ENCODE measurements at regions not wholly inside any gene's neighbourhood (a gene's known extent, or its start where the extent isn't known, plus 50 kb on each side); places are given as distances from the start of the nearest gene placed in this dataset.

DNA sequence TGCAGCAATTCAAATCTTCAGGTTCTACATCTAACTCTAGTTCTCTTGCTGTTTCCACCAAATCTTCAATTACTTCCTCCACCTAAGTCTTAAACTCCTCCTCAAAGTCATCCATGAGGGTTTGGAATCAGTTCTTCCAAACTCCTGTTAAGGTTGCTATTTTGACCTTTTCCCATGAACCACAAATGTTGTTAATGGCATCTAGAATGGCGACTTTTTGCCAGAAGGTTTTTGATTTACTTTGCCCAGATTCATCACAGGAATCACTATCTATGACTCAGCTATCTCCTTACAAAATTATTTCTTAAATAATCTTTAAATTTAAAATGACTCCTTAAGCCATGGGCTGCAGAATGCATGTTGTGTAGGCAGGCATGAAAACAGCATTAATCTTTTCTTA lies 368.9 kb upstream of the TNP1 start:
- H3K4me1 ChIP-seq (ENCODE audit: control insufficient read depth, insufficient read depth, low read length) = no peaks in the 10 kb centered on the region
- H3K27ac ChIP-seq (ENCODE audit: low read length) = no peak overlapping the region
- H3K27me3 ChIP-seq (ENCODE audit: control insufficient read depth, insufficient read depth, low read length) = no peaks in the 10 kb centered on the region
- H3K9me3 ChIP-seq (ENCODE audit: control insufficient read depth, insufficient read depth, low read length) = no peaks in the 10 kb centered on the region
- DNase-seq (ENCODE audit: low read depth, low spot score) = no peak
- no peak overlapping the region for H3K4me3 ChIP-seq (ENCODE audit: low read length)
- WGBS (ENCODE audit: insufficient coverage, insufficient read length) = no CpG with 5 or more reads among the region's 1 CpG
- no peaks in the 10 kb centered on the region for H3K36me3 ChIP-seq (ENCODE audit: control insufficient read depth, insufficient read depth, low read length)

DNA sequence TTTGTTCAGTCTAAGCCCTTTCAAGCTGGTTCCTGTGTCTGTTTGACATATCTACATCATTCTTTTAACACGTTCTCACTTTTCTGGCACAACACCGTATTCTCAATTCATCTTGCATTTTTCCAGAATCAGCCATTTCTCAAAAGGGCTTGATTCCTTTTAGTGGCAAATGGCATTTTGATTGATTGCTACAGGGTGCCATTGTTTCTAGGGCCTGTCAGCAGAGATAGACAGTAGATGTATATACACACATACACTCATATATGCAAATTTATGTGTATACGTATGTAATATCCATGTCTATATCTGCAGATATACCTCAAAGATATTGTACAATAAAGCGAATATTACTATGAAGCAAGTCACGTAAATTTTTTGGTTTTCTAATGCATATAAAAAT lies 367.9 kb upstream of the TNP1 start:
- WGBS (ENCODE audit: insufficient coverage, insufficient read length) = 100% methylated on average over 2 of the region's 5 CpGs
- H3K27ac ChIP-seq (ENCODE audit: low read length) = no peak overlapping the region
- H3K9me3 ChIP-seq (ENCODE audit: control insufficient read depth, insufficient read depth, low read length) = no peaks in the 10 kb centered on the region
- no peaks in the 10 kb centered on the region for H3K4me1 ChIP-seq (ENCODE audit: control insufficient read depth, insufficient read depth, low read length)
- no peaks in the 10 kb centered on the region for H3K36me3 ChIP-seq (ENCODE audit: control insufficient read depth, insufficient read depth, low read length)
- DNase-seq (ENCODE audit: low read depth, low spot score) = no peak
- H3K27me3 ChIP-seq (ENCODE audit: control insufficient read depth, insufficient read depth, low read length) = no peaks in the 10 kb centered on the region
- H3K4me3 ChIP-seq (ENCODE audit: low read length) = no peak overlapping the region

DNA sequence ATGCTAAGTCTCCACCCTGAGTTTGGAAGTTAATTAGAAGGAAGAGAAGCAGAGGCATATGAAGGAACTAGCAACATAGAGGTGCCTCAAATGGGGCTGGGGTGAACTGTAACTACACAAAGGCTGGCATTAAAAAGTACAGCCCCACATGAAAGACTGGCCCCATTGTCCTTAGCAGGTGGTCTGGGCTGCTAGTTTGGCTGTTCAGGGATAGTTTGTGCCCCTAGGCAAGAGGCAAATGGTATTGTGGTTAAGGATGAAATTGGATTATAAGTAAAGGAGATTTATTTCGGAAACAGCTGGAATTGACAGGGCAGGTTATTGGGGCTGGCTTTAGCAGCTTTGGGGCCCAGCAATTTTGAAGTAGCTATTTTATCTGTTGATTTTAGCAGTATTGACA lies 365.7 kb upstream of the TNP1 start:
- H3K4me3 ChIP-seq (ENCODE audit: low read length) = no peak overlapping the region
- DNase-seq (ENCODE audit: low read depth, low spot score) = no peak
- no peak overlapping the region for H3K27ac ChIP-seq (ENCODE audit: low read length)
- 100% methylated on average over 1 of the region's 1 CpG for WGBS (ENCODE audit: insufficient coverage, insufficient read length)
- no peaks in the 10 kb centered on the region for H3K36me3 ChIP-seq (ENCODE audit: control insufficient read depth, insufficient read depth, low read length)
- no peaks in the 10 kb centered on the region for H3K9me3 ChIP-seq (ENCODE audit: control insufficient read depth, insufficient read depth, low read length)
- no peaks in the 10 kb centered on the region for H3K27me3 ChIP-seq (ENCODE audit: control insufficient read depth, insufficient read depth, low read length)
- H3K4me1 ChIP-seq (ENCODE audit: control insufficient read depth, insufficient read depth, low read length) = no peaks in the 10 kb centered on the region

- H3K27ac ChIP-seq (ENCODE audit: low read length) = no peak overlapping the region
- H3K4me3 ChIP-seq (ENCODE audit: low read length) = no peak overlapping the region
- WGBS (ENCODE audit: insufficient coverage, insufficient read length) = no CpG with 5 or more reads among the region's 8 CpGs
- no peaks in the 10 kb centered on the region for H3K4me1 ChIP-seq (ENCODE audit: control insufficient read depth, insufficient read depth, low read length)
- no peaks in the 10 kb centered on the region for H3K9me3 ChIP-seq (ENCODE audit: control insufficient read depth, insufficient read depth, low read length)
- H3K36me3 ChIP-seq (ENCODE audit: control insufficient read depth, insufficient read depth, low read length) = no peaks in the 10 kb centered on the region
- DNase-seq (ENCODE audit: low read depth, low spot score) = no peak
- H3K27me3 ChIP-seq (ENCODE audit: control insufficient read depth, insufficient read depth, low read length) = no peaks in the 10 kb centered on the region
Measured at GRCh38 chr2:217223222-217223930, 363.5 kb upstream of the TNP1 start.

DNA sequence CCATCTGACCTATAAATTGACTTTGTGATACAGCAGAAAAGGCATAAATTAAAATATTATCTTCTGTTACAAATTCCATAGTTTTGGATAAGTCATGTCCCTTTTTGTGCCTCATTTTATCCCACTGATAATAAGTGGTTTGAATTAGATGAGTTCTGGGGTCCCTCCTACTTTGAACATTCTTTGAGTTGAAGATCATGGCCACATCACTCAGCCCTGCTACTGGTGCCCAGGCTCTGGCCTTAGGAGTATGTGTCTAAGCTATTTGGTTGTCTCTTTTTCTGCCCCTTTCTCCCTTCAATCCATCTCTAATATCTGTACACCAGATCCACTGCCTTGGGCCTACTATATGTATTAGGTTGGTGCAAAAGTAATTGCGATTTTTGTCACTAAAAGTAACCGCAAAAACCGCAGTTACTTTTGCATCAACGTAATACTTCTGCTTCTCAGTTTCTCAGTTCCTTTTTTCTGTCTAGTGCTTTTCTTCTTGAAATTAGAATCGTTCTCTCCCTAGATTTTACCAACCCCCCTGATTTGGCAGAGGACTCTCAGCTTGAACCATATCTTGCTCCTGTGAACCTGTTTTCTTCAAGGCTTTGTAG lies 362.5 kb upstream of the TNP1 start:
- Histone ChIP-seq H3K9me3 (ENCODE audit: control insufficient read depth, insufficient read depth, low read length) (no peaks in the 10 kb centered on the region), H3K36me3 (ENCODE audit: control insufficient read depth, insufficient read depth, low read length) (no peaks in the 10 kb centered on the region), H3K27me3 (ENCODE audit: control insufficient read depth, insufficient read depth, low read length) (no peaks in the 10 kb centered on the region), H3K4me1 (ENCODE audit: control insufficient read depth, insufficient read depth, low read length) (no peaks in the 10 kb centered on the region), H3K27ac (ENCODE audit: low read length) (no peak overlapping the region), H3K4me3 (ENCODE audit: low read length) (no peak overlapping the region)
- DNase-seq (ENCODE audit: low read depth, low spot score) = no peak
- WGBS (ENCODE audit: insufficient coverage, insufficient read length) = no CpG with 5 or more reads among the region's 5 CpGs

GRCh38 chr2:217220228-217221013 lies 360.6 kb upstream of the TNP1 start:
- H3K27me3 ChIP-seq (ENCODE audit: control insufficient read depth, insufficient read depth, low read length) = no peaks in the 10 kb centered on the region
- H3K9me3 ChIP-seq (ENCODE audit: control insufficient read depth, insufficient read depth, low read length) = no peaks in the 10 kb centered on the region
- no peak overlapping the region for H3K4me3 ChIP-seq (ENCODE audit: low read length)
- WGBS (ENCODE audit: insufficient coverage, insufficient read length) = no CpG with 5 or more reads among the region's 5 CpGs
- no peak overlapping the region for H3K27ac ChIP-seq (ENCODE audit: low read length)
- no peak for DNase-seq (ENCODE audit: low read depth, low spot score)
- no peaks in the 10 kb centered on the region for H3K36me3 ChIP-seq (ENCODE audit: control insufficient read depth, insufficient read depth, low read length)
- H3K4me1 ChIP-seq (ENCODE audit: control insufficient read depth, insufficient read depth, low read length) = no peaks in the 10 kb centered on the region

GRCh38 chr2:217219164-217219520 lies 359.3 kb upstream of the TNP1 start:
- Histone ChIP-seq H3K9me3 (ENCODE audit: control insufficient read depth, insufficient read depth, low read length) (no peaks in the 10 kb centered on the region), H3K36me3 (ENCODE audit: control insufficient read depth, insufficient read depth, low read length) (no peaks in the 10 kb centered on the region), H3K4me1 (ENCODE audit: control insufficient read depth, insufficient read depth, low read length) (no peaks in the 10 kb centered on the region), H3K4me3 (ENCODE audit: low read length) (no peak overlapping the region), H3K27me3 (ENCODE audit: control insufficient read depth, insufficient read depth, low read length) (no peaks in the 10 kb centered on the region), H3K27ac (ENCODE audit: low read length) (no peak overlapping the region)
- WGBS (ENCODE audit: insufficient coverage, insufficient read length) = no CpG with 5 or more reads among the region's 2 CpGs
- no peak for DNase-seq (ENCODE audit: low read depth, low spot score)

DNA sequence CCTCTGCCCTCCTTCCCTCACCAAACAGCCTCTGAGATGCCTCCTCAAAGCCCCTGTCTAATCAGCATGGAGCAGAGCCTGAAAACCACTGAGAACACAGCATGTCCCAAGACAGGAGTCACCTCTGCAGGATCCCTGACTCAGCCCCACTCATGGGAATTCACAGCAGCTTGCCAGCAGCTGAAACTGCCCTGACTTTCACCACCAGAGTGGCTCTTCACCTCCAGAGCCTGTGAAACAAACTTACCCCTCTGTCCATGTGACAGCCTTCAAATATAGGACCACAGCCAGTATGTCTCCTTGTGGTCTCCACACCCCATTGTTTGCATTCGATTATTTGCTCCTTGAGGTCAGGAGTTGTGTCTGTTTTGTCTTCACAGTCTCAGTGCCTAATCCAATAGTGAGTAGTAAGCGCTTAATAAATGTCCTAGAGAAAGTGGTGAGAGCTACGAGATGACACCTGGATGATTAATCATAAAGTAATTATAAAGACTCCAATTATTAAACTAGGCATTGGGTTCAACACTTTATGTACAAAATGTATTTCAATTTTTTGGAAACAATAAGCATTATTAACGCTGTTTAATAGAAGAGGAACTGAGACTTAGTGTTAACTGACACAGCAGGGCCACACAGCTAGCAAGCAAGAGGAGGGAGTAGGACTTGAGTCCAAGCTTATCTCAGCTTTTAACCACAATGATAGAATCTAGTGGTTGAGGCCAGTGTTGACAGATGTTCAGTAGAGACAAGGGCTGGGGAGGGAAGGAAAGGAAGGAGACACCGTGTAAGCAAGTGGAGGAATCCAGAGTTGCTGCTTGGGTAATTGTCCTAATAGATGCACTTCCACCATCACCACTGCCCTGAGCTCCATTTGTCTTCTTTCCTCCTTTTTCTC lies 358.7 kb upstream of the TNP1 start:
- H3K4me1 ChIP-seq (ENCODE audit: control insufficient read depth, insufficient read depth, low read length) = no peaks in the 10 kb centered on the region
- H3K27me3 ChIP-seq (ENCODE audit: control insufficient read depth, insufficient read depth, low read length) = no peaks in the 10 kb centered on the region
- no peak overlapping the region for H3K27ac ChIP-seq (ENCODE audit: low read length)
- WGBS (ENCODE audit: insufficient coverage, insufficient read length) = no CpG with 5 or more reads among the region's 5 CpGs
- H3K36me3 ChIP-seq (ENCODE audit: control insufficient read depth, insufficient read depth, low read length) = no peaks in the 10 kb centered on the region
- DNase-seq (ENCODE audit: low read depth, low spot score) = no peak
- H3K4me3 ChIP-seq (ENCODE audit: low read length) = no peak overlapping the region
- no peaks in the 10 kb centered on the region for H3K9me3 ChIP-seq (ENCODE audit: control insufficient read depth, insufficient read depth, low read length)

- H3K36me3 ChIP-seq (ENCODE audit: control insufficient read depth, insufficient read depth, low read length) = no peaks in the 10 kb centered on the region
- H3K4me3 ChIP-seq (ENCODE audit: low read length) = no peak overlapping the region
- no peak overlapping the region for H3K27ac ChIP-seq (ENCODE audit: low read length)
- no peaks in the 10 kb centered on the region for H3K4me1 ChIP-seq (ENCODE audit: control insufficient read depth, insufficient read depth, low read length)
- H3K27me3 ChIP-seq (ENCODE audit: control insufficient read depth, insufficient read depth, low read length) = no peaks in the 10 kb centered on the region
- WGBS (ENCODE audit: insufficient coverage, insufficient read length) = no CpG with 5 or more reads among the region's 2 CpGs
- DNase-seq (ENCODE audit: low read depth, low spot score) = no peak
- no peaks in the 10 kb centered on the region for H3K9me3 ChIP-seq (ENCODE audit: control insufficient read depth, insufficient read depth, low read length)
Measured at GRCh38 chr2:217216982-217217381, 357.1 kb upstream of the TNP1 start.

- no peak overlapping the region for H3K4me3 ChIP-seq (ENCODE audit: low read length)
- no peaks in the 10 kb centered on the region for H3K36me3 ChIP-seq (ENCODE audit: control insufficient read depth, insufficient read depth, low read length)
- no peak overlapping the region for H3K27ac ChIP-seq (ENCODE audit: low read length)
- DNase-seq (ENCODE audit: low read depth, low spot score) = no peak
- no peaks in the 10 kb centered on the region for H3K27me3 ChIP-seq (ENCODE audit: control insufficient read depth, insufficient read depth, low read length)
- no peaks in the 10 kb centered on the region for H3K9me3 ChIP-seq (ENCODE audit: control insufficient read depth, insufficient read depth, low read length)
- H3K4me1 ChIP-seq (ENCODE audit: control insufficient read depth, insufficient read depth, low read length) = no peaks in the 10 kb centered on the region
- WGBS (ENCODE audit: insufficient coverage, insufficient read length) = no CpG with 5 or more reads among the region's 4 CpGs
Measured at GRCh38 chr2:217216316-217216715, 356.5 kb upstream of the TNP1 start.
